ENCODE measurements at regions not wholly inside any gene's neighbourhood (a gene's known extent, or its start where the extent isn't known, plus 50 kb on each side); places are given as distances from the start of the nearest gene placed in this dataset.

- no peak for DNase-seq (ENCODE audit: extremely low read depth, low read depth)
- no peak overlapping the region for H3K4me3 ChIP-seq (replicated peaks; ENCODE audit: low read depth, low read length)
- no peak for TF ChIP-seq CTCF (IDR thresholded peaks at IDR 0.05; ENCODE audit: low read depth, low read length, missing control alignments)
These were observed 188.5 kb upstream of the ISX start for GRCh38 chr22:34877506-34877905.

GRCh38 chr22:34878171-34878570 is 187.8 kb upstream of the ISX start:
- no peak overlapping the region for H3K4me3 ChIP-seq (replicated peaks; ENCODE audit: low read depth, low read length)
- no peak for DNase-seq (ENCODE audit: extremely low read depth, low read depth)
- no peak for TF ChIP-seq CTCF (IDR thresholded peaks at IDR 0.05; ENCODE audit: low read depth, low read length, missing control alignments)

GRCh38 chr22:34879001-34879400 is 187.0 kb upstream of the ISX start:
- DNase-seq (ENCODE audit: extremely low read depth, low read depth): no peak
- TF ChIP-seq CTCF (IDR thresholded peaks at IDR 0.05; ENCODE audit: low read depth, low read length, missing control alignments): no peak
- no peak overlapping the region for H3K4me3 ChIP-seq (replicated peaks; ENCODE audit: low read depth, low read length)

DNA sequence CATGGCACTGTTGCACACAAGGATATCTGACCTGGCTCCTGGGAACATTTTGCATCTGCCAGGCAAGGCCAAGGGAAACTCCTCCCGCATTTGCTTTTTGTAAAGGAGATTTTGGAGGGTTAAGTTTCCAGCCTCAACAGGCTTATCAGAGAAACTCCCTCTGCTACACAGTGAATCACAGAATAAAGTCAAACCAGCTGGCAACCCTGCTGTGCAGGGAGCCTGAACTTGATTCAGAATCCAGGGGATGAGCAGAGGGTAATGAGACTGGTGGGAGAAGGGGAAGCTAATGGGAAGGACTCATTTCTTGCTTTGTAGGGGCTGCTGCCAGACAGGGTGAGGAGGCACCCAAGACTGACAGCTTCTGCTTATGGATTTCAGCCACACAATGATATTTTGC is 185.3 kb upstream of the ISX start:
- H3K4me3 ChIP-seq (replicated peaks; ENCODE audit: low read depth, low read length): no peak overlapping the region
- no peak for TF ChIP-seq CTCF (IDR thresholded peaks at IDR 0.05; ENCODE audit: low read depth, low read length, missing control alignments)
- DNase-seq (ENCODE audit: extremely low read depth, low read depth): no peak

- no peak for TF ChIP-seq CTCF (IDR thresholded peaks at IDR 0.05; ENCODE audit: low read depth, low read length, missing control alignments)
- no peak for DNase-seq (ENCODE audit: extremely low read depth, low read depth)
- H3K4me3 ChIP-seq (replicated peaks; ENCODE audit: low read depth, low read length): no peak overlapping the region
These were observed 184.5 kb upstream of the ISX start for GRCh38 chr22:34881453-34881852.

GRCh38 chr22:34885852-34886251 is 180.1 kb upstream of the ISX start:
- no peak overlapping the region for H3K4me3 ChIP-seq (replicated peaks; ENCODE audit: low read depth, low read length)
- DNase-seq (ENCODE audit: extremely low read depth, low read depth): no peak
- TF ChIP-seq CTCF (IDR thresholded peaks at IDR 0.05; ENCODE audit: low read depth, low read length, missing control alignments): no peak

DNA sequence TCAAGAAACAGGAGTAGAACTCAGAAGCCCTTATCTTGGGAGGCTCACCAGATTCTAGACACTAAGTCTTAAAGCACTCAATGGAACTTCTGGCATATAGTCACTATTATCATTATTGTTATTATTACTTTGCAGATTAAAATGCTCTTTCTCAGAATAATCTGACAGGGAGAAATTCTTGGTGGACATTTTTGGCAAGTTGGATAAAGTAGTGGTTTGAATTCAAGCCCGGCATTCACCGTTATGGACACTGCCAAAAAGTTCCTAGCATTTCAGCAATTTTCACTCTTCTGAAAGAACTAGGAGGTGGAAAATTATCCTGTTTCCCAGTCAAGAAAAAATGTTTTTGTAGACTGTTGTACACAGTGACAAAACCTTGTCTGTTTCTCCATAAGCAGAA is 179.6 kb upstream of the ISX start:
- no peak for DNase-seq (ENCODE audit: extremely low read depth, low read depth)
- no peak for TF ChIP-seq CTCF (IDR thresholded peaks at IDR 0.05; ENCODE audit: low read depth, low read length, missing control alignments)
- no peak overlapping the region for H3K4me3 ChIP-seq (replicated peaks; ENCODE audit: low read depth, low read length)

All from HFF-Myc (cell line).